IMR-90 (cell line): ENCODE measurements at regions not wholly inside any gene's neighbourhood (a gene's known extent, or its start where the extent isn't known, plus 50 kb on each side); places are given as distances from the start of the nearest gene placed in this dataset.

Experiments used
- ATAC-seq: fragments of 200-7000 bp; cut with Tn5 transposase; 2 replicates; pipeline ENCODE4 v1.9.1; 2020; ENCODE audit warnings: low read depth, mild to moderate bottlenecking, moderate library complexity
- BruUV-seq: library from RNA; stranded (reverse); fragments of 400-500 nt; replicated peaks from 2 replicates; lab custom pipeline; 2021; lab: Mats Ljungman, UMichigan
- CTCF ChIA-PET: fragments of 300-600 bp; formaldehyde crosslinking; extraction: SDS; loops from one replicate; lab custom pipeline; 2021; ENCODE audit warnings: antibody characterized with exemption; lab: Yijun Ruan, JAX
- POLR2A ChIA-PET: fragments of 300-600 bp; sonication (Branson Sonifier 250); formaldehyde crosslinking; loops from one replicate; lab custom pipeline; 2022; ENCODE audit warnings: antibody characterized with exemption; ENCODE audit not compliant: unreplicated experiment; lab: Charles Lee
- DNase-seq: peaks from one replicate; pipeline ENCODE4 v3.0.0; 2013
- H2AFZ ChIP-seq: replicated peaks from 2 replicates; pipeline ENCODE3; 2013; ENCODE audit warnings: low read length, mild to moderate bottlenecking; ENCODE audit not compliant: poor library complexity
- H2AK5ac ChIP-seq: 2 replicates; pipeline ENCODE4 v1.6.1; 2013; ENCODE audit warnings: low read depth, low read length, inconsistent platforms
- H2AK9ac ChIP-seq: replicated peaks from 2 replicates; pipeline ENCODE3; 2013; ENCODE audit warnings: mild to moderate bottlenecking, low read depth, low read length, moderate library complexity; ENCODE audit not compliant: poor library complexity
- H2BK120ac ChIP-seq: 2 replicates; pipeline ENCODE4 v1.6.1; 2013; ENCODE audit warnings: low read depth, low read length, inconsistent platforms
- H2BK15ac ChIP-seq: 3 replicates; pipeline ENCODE4 v1.6.1; 2013; ENCODE audit warnings: low read depth, low read length, inconsistent platforms
- H2BK20ac ChIP-seq: 2 replicates; pipeline ENCODE4 v1.6.1; 2013; ENCODE audit warnings: low read depth, mild to moderate bottlenecking, inconsistent platforms, low read length, moderate library complexity
- H2BK5ac ChIP-seq: 2 replicates; pipeline ENCODE4 v1.6.1; 2013; ENCODE audit warnings: mild to moderate bottlenecking, low read depth, low read length, inconsistent platforms; ENCODE audit not compliant: poor library complexity, severe bottlenecking
- H3K14ac ChIP-seq: replicated peaks from 2 replicates; pipeline ENCODE4 v1.6.1; 2013; ENCODE audit warnings: low read depth, low read length, inconsistent platforms
- H3K18ac ChIP-seq: 2 replicates; pipeline ENCODE4 v1.6.1; 2013; ENCODE audit warnings: low read depth, low read length, control low read depth
- H3K23ac ChIP-seq: 2 replicates; pipeline ENCODE4 v1.6.1; 2013; ENCODE audit warnings: low read depth, low read length, inconsistent platforms
- H3K27ac ChIP-seq: 2 replicates; pipeline ENCODE4 v1.5.1; 2013; ENCODE audit warnings: mild to moderate bottlenecking, control low read depth, low read length; ENCODE audit not compliant: insufficient read depth
- H3K27me3 ChIP-seq: 2 replicates; pipeline ENCODE4 v1.6.1; 2013; ENCODE audit warnings: low read length; ENCODE audit not compliant: control insufficient read depth, insufficient read depth
- H3K36me3 ChIP-seq: 2 replicates; pipeline ENCODE4 v1.6.1; 2013; ENCODE audit warnings: low read length, mixed read lengths; ENCODE audit not compliant: control insufficient read depth, insufficient read depth
- H3K4ac ChIP-seq: 2 replicates; pipeline ENCODE4 v1.6.1; 2013; ENCODE audit warnings: low read depth, low read length, inconsistent platforms
- H3K4me1 ChIP-seq: 2 replicates; pipeline ENCODE4 v1.6.1; 2013; ENCODE audit warnings: low read length, mixed read lengths; ENCODE audit not compliant: control insufficient read depth, insufficient read depth
- H3K4me2 ChIP-seq: 2 replicates; pipeline ENCODE4 v1.6.1; 2013; ENCODE audit warnings: low read depth, mild to moderate bottlenecking, control low read depth, low read length, moderate library complexity
- H3K4me3 ChIP-seq: 2 replicates; pipeline ENCODE4 v1.5.1; 2013; ENCODE audit warnings: low read depth, mild to moderate bottlenecking, control low read depth, low read length, moderate library complexity; ENCODE audit not compliant: insufficient read depth
- H3K56ac ChIP-seq: 2 replicates; pipeline ENCODE4 v1.6.1; 2013; ENCODE audit warnings: low read length, inconsistent platforms; ENCODE audit not compliant: insufficient read depth; ENCODE audit errors: extremely low read depth
- H3K79me1 ChIP-seq, 2 experiments: 2 replicates each; pipeline ENCODE4 v1.6.1; 2013; ENCODE audit warnings: low read length in 2 of 2, inconsistent platforms in 1 of 2, low read depth in 1 of 2
- H3K9ac ChIP-seq: 2 replicates; pipeline ENCODE4 v1.6.1; 2013; ENCODE audit warnings: low read depth, low read length, control low read depth
- H3K9me1 ChIP-seq: 2 replicates; pipeline ENCODE4 v1.6.1; 2013; ENCODE audit warnings: low read length, inconsistent platforms; ENCODE audit not compliant: insufficient read depth
- H3K9me3 ChIP-seq: 2 replicates; pipeline ENCODE4 v1.6.1; 2013; ENCODE audit warnings: low read length; ENCODE audit not compliant: control insufficient read depth, insufficient read depth
- H4K20me1 ChIP-seq: 2 replicates; pipeline ENCODE4 v1.6.1; 2013; ENCODE audit warnings: low read length, inconsistent platforms; ENCODE audit not compliant: insufficient read depth
- H4K5ac ChIP-seq: 2 replicates; pipeline ENCODE4 v1.6.1; 2013; ENCODE audit warnings: mild to moderate bottlenecking, low read depth, low read length, control low read depth
- H4K8ac ChIP-seq, 2 experiments: 2 replicates each; pipeline ENCODE4 v1.6.1; 2013; ENCODE audit warnings: low read depth in 2 of 2, low read length in 2 of 2, control low read depth in 1 of 2, inconsistent platforms in 1 of 2
- H4K91ac ChIP-seq: 2 replicates; pipeline ENCODE4 v1.6.1; 2013; ENCODE audit warnings: low read depth, low read length, inconsistent platforms; ENCODE audit not compliant: insufficient read depth
- CEBPB ChIP-seq: IDR thresholded peaks from 2 replicates; pipeline ENCODE4 v1.6.1; 2012; ENCODE audit warnings: low read depth, low read length, improper control_type of control experiment
- SMC3 ChIP-seq: fragments of 150-350 bp; IDR thresholded peaks from 2 replicates; pipeline ENCODE4 v1.6.1; 2016; ENCODE audit warnings: low read depth, mild to moderate bottlenecking, antibody characterized with exemption, low read length, moderate library complexity
- WGBS, 2 experiments: methylation state at CpG; one replicate each; pipeline versions ENCODE4 v1.1.5 to v1.1.7; 2013; ENCODE audit warnings: missing lambda C conversion rate in 2 of 2; ENCODE audit not compliant: insufficient read length in 1 of 2; ENCODE audit errors: extremely low coverage in 2 of 2; 5-methylcytosine and 5-hydroxymethylcytosine counted together
- dilution Hi-C: fragments of 300-500 bp; cut with HindIII; formaldehyde crosslinking; loops from one replicate; pipeline ENCODE4 v1.14.3; 2018; ENCODE audit warnings: low sequenced_read_pairs; ENCODE audit not compliant: unreplicated experiment
- in situ Hi-C: fragments of 300-500 bp; cut with MboI; formaldehyde crosslinking; loops from 3 replicates; pipeline ENCODE4 v1.14.3; 2019; ENCODE audit warnings: low sequenced_read_pairs, inconsistent platforms, mixed read lengths
- intact Hi-C: fragments of 100-400 bp; cut with micrococcal nuclease; formaldehyde crosslinking; loops from 2 replicates; pipeline ENCODE4 v1.10.0; 2022

- dilution Hi-C loops: no loop called here
Measured at GRCh38 chr4:27397886-27398285, 537.2 kb downstream of the STIM2 start.

More at GRCh38 chr4:27397886-27398285, 537.2 kb downstream of the STIM2 start:
- H3K14ac ChIP-seq: no peak overlapping the region
- no CpG with 5 or more reads among the region's 1 CpG for WGBS, 2 experiments
- H4K20me1 ChIP-seq: no peaks in the 10 kb centered on the region
- no peak overlapping the region for H3K56ac ChIP-seq
- intact Hi-C loops: no loop called here
- no peaks in the 10 kb centered on the region for H3K36me3 ChIP-seq
- no peak overlapping the region for H2AK9ac ChIP-seq
- H2BK120ac ChIP-seq: no peak overlapping the region
- no peak overlapping the region for H2BK5ac ChIP-seq
- H3K4me3 ChIP-seq: no peak overlapping the region
- ATAC-seq (no peak), DNase-seq (peak; percentile 12)
- BruUV-seq: no TSS peak
- no peak overlapping the region for H2AK5ac ChIP-seq
- no peak overlapping the region for H3K27ac ChIP-seq
- H3K23ac ChIP-seq: no peak overlapping the region
- no peaks in the 10 kb centered on the region for H3K27me3 ChIP-seq
- no peaks in the 10 kb centered on the region for H3K4me1 ChIP-seq
- no peak overlapping the region for H4K91ac ChIP-seq
- POLR2A ChIA-PET: no interaction called here
- no peak overlapping the region for H4K5ac ChIP-seq
- H3K9me3 ChIP-seq: peaks cover 6% of the 10 kb centered on the region
- H2AFZ ChIP-seq: no peak overlapping the region
- no peak overlapping the region for H4K8ac ChIP-seq
- H3K18ac ChIP-seq: no peak overlapping the region
- H3K9me1 ChIP-seq: no peaks in the 10 kb centered on the region
- CTCF ChIA-PET: no interaction called here
- H3K4me2 ChIP-seq: no peak overlapping the region
- TF ChIP-seq CEBPB (no peak), SMC3 (no peak)
- no peak overlapping the region for H3K4ac ChIP-seq
- no peaks in the 10 kb centered on the region for H3K79me1 ChIP-seq
- in situ Hi-C loops: no loop called here
- H3K9ac ChIP-seq: no peak overlapping the region
- H2BK20ac ChIP-seq: no peak overlapping the region
- no peak overlapping the region for H2BK15ac ChIP-seq
